D341Med (cell line): ENCODE measurements at regions not wholly inside any gene's neighbourhood (a gene's known extent, or its start where the extent isn't known, plus 50 kb on each side); places are given as distances from the start of the nearest gene placed in this dataset.

Experiments
- DNase-seq: peaks from one replicate; pipeline ENCODE4 v3.0.0; 2012; ENCODE audit warnings: low spot score

GRCh38 chr15:27671819-27672437 is 427.2 kb downstream of the OCA2 start:
- no peak for DNase-seq

DNA sequence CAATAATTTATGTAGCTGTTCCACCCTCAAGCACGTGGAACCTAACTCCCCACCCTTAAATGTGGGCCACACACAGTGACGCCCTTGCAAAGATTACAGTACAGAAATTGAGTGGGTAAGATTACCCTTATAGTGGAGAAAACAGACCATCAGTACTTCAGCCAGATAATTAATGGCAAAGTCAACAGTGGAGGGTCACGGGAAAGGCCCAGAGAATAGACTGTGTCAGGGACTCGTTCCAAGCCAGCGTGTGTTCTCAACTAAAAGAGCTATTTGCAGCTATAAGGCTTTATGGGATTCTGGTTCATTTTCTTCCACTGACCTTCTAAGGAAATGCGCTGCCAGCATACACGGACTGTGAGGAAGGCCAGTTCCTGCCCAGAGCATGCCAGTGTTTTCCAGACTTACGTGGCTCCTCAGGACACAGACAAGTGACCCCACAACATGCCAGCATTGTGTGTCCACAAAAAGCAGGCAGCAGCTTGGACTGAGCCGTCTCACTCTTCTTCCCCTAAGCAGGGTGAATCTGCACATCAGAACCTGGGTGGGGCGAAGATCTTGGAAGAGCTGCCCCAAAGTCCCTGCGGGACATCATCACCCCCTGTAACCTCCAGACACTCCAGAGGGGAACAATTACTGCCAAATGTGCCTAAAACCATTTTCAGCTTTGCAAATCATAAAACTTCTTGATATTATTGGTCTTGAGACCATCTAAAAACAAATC is 428.5 kb downstream of the OCA2 start:
- DNase-seq = no peak

GRCh38 chr15:27669641-27670040 is 429.5 kb downstream of the OCA2 start:
- no peak for DNase-seq

DNA sequence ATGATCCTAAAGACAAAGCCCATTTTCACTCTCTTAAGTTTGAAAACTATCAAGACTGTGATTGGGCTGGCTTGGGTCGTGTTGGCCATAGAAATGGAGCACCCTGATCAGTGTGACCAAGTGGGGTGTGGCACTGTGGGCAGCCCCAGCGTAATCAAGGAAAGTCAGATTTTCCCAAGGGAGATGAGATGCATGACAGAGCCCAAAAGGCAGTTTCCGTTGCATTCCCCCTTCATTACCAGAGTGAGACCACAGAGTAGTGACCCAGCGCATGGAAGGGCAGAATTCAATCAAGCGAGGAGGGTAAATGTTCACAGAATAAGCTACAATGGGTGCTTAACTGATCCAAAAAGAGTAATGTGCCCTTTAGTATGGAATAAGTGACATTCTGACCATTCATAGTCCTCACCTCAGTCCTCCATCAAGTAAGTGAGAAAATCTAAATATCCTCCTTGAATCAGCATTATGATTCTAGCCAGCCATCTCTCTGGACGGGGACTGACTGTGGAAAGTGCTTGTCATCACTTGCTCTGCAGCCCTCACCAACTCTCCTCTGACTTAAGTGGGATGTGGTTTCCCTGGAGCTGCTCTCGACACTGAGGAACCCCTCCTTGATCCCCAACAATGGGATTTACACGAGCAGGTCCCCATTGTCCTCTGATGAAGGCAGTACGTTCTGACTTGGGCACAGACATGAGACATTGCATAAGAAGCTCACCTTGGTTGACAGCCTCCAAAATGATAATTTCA is 430.5 kb downstream of the OCA2 start:
- no peak for DNase-seq

GRCh38 chr15:27665002-27665401 is 434.1 kb downstream of the OCA2 start:
- no peak for DNase-seq

GRCh38 chr15:27662892-27663291 is 436.2 kb downstream of the OCA2 start:
- no peak for DNase-seq

GRCh38 chr15:27660676-27661075 is 438.4 kb downstream of the OCA2 start:
- DNase-seq = no peak

- no peak for DNase-seq
Observed at GRCh38 chr15:27656296-27656987, 442.7 kb downstream of the OCA2 start.

- no peak for DNase-seq
Observed at GRCh38 chr15:27655056-27655455, 444.1 kb downstream of the OCA2 start.

DNA sequence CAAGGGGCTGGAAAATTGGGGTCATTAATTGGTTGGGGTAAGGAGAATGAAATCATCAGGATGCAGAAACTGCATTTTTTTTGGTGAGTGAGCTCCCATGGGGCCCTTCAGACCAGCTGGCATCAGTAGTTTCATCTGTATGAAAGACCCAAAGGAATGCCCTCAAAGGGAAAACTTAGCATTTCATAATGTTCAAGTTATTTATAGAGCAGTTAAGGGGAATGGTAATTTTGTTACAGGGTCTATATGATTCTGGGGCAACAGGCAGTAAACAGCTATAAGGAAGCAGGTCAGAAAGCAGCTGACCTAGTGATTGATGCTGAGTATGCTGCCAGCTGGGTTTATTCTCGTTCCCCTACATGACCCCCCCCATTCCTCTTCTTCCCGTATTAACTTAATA is 448.9 kb downstream of the OCA2 start:
- DNase-seq = no peak

DNA sequence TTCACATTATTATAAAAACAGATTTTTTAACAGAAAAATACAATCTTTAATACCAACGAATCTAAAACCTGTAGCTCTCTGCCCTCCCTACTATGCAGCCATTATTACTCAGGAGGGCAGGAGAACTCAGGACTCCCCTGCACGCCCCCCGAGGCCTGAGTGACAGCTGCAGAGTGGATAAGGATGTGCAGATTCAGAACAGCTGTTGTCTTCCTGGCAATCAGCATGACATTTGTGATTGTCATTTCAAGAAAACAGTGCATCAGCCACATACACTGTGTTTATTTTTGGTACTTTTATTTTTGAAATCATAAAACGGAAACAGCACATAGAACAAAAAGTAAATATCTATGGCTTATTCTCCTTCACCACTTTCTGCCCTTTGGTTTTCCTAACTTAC is 450.8 kb downstream of the OCA2 start:
- DNase-seq = no peak

GRCh38 chr15:27646531-27646930 is 452.6 kb downstream of the OCA2 start:
- no peak for DNase-seq

DNA sequence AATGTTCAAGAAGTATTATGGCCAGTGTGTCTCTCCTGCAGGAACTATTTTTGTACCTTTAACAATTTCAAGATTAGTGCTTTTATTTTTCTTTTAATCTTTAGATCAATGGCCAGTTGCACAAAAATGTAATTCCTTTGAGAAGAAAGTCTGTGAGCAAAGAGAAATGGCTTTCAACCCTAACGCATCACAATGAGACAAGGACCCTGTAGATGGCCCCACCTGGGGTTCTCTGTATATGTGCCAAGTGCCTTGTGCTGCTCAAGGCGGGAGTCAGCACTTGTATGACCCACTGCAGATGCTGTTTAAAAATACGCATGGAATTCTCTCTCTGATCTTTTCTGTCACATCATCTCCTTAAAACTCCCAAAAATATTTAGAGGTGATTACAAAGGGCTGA is 453.4 kb downstream of the OCA2 start:
- no peak for DNase-seq

DNA sequence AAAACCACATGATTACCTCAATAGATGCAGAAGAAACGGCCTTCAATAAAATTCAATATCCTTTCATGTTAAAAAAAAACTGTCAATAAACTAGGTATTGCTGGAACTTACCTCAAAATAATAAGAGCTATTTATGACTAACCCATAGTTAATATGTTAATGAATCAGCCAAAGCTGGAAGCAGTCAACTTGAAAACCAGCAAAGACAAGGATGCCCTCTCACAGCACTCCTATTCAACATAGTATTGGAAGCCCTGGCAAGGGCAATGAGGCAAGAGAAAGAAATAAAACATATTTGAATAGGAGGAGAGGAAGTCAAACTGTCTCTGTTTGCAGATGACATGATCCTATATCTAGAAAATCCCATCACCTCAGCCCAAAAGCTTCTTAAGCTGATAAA is 456.1 kb downstream of the OCA2 start:
- DNase-seq = no peak

DNA sequence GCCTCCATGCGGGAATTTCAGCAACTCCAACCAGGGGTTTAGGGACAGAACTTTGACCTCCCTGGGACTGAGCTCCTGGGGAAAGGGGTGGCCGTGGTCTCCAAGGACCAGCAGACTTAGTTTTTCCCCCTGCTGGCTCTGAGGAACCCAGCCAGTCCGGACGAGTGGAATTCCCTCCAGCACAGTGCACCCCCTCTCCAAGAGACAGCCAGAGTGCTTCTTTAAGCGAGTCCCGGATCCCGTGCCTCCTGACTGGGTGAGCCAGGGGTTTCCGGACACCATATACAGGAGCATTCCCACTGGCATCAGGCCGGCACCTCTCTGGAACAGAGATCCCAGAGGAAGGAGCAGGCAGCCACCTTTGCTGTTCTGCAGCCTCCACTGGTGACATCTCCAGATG is 459.5 kb downstream of the OCA2 start:
- DNase-seq = no peak

DNA sequence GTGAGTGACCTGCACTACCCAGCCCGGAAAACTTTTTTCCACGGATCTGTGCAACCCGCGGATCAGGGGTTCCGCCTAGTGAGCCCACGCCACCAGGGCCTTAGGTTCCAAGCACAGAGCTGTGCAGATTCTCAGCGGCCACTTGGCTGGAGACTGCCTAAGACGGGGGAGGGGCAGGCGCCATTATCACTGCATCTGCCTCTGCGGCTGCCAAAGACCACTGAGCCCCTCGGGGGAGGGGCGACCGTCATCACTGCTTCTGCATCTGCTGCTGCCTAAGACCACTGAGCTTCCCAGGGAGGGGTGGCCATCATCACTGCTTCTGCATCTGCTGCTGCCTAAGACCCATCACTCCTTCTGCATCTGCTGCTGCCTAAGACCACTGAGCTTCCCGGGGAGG is 460.2 kb downstream of the OCA2 start:
- DNase-seq = no peak

DNA sequence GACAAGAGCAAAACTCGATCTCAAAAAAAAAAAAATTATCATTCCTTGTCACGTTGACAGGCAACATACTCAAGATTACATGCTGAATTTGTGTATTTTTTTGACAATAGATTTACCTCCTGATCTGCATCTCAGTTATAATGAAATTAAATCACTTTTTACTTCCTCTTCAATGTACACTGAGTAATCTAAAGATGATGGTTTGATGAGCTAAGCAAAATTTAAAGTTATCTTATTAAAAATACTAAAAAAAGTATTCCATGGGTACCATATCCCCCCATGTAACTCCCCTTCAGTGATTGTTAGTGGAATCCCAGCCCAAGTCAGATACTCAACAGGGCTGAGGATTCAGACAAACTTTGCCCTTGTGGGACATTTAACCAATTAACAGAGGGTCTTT is 463.2 kb downstream of the OCA2 start:
- DNase-seq = no peak

DNA sequence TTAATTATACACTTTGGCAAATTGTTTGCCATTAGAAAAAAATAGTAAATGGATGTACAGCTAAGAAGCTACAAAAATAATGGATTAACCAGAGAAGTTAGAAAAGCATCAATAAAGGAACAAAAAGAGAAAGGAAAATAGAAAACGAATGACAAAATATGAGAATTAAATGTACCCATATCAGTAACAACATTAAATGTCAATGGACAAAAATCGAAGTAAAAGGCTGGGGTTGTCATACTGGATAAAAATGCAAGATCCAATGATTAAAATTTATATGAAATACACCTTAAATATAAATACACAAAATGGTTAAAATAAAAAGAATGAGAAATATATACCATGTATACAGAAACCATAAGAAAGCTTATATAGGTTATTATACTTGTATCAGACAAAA is 470.6 kb downstream of the OCA2 start:
- DNase-seq = no peak

- no peak for DNase-seq
Observed at GRCh38 chr15:27627623-27628022, 471.5 kb downstream of the OCA2 start.

DNA sequence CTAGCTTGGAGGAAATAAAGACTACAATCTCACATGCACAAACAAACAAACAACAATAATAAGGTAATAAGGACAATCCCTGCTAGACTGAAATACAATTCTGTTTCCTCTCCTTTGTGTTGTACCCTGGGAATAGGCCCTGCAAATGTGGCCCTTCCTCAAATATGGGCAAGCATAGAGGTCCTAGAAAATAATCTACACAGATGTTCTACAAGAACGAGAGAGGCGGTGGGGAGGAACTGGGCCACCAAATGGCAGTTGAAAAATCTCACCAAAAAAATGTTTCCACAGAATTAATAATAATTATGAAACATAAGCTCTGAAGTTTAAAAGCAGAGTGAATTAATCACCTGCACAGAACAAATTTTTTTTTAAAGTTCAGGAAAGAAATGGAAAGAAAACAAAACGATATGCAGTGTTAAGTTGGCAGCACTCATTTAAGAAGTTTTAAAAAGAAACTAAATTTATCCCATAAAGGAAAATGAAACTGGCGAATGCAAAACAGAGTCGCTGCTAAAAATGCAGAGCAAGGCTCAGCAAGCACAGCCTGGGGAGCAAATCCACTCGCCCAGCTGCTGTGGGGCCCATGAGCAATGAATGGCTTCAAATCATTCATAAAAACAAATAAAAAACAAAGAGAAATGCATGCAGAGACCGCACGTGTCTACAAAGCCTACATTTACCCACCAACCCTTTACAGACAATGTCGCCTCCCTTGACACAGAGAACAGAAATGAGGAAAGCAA is 475.4 kb downstream of the OCA2 start:
- no peak for DNase-seq

GRCh38 chr15:27623149-27623548 is 476.0 kb downstream of the OCA2 start:
- no peak for DNase-seq

DNA sequence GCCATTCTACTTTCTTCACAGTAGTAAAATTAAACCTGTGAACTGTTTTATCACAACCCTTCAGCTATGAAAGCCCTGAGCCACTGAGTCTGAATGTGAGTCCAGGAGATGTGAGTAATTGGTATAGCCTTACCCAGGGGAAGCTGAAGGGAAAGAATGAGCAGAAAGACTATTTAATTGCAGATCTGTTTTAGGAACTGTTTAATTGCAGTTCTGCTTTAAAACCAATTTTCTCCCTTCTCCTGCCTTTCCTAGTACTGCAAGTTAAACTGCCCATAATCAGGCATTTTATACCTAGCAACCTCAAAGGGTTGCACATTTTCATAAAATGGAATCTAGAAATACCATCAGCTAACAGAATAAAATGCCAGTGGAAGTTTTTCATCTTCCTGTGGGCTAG is 476.7 kb downstream of the OCA2 start:
- DNase-seq = no peak
